HFFc6 (cell line): ENCODE measurements at regions not wholly inside any gene's neighbourhood (a gene's known extent, or its start where the extent isn't known, plus 50 kb on each side); places are given as distances from the start of the nearest gene placed in this dataset.

ENCODE experiments used
- DNase-seq: peaks from one replicate; pipeline ENCODE4 v3.0.0-alpha.2; 2018
- H3K27ac Mint-ChIP-seq: 2 replicates; pipeline ENCODE4 v1.8.0; 2020; ENCODE audit warnings: mild to moderate bottlenecking, mixed read lengths
- H3K27me3 Mint-ChIP-seq: 2 replicates; pipeline ENCODE4 v1.8.0; 2021; ENCODE audit warnings: mild to moderate bottlenecking, moderate library complexity, mixed read lengths; ENCODE audit not compliant: insufficient read depth
- H3K36me3 Mint-ChIP-seq: 2 replicates; pipeline ENCODE4 v1.8.0; 2021; ENCODE audit warnings: low read depth, mixed read lengths
- H3K4me1 Mint-ChIP-seq: 2 replicates; pipeline ENCODE4 v1.8.0; 2020; ENCODE audit warnings: low read depth, mixed read lengths
- H3K4me3 Mint-ChIP-seq: 2 replicates; pipeline ENCODE4 v1.8.0; 2020; ENCODE audit warnings: mild to moderate bottlenecking, moderate library complexity, mixed read lengths
- H3K9me3 Mint-ChIP-seq: 2 replicates; pipeline ENCODE4 v1.8.0; 2020; ENCODE audit warnings: mild to moderate bottlenecking, mixed read lengths
- TF ChIP-seq, protein P1 (sequence below): fragments of 200-600 bp; sonication (generic); IDR thresholded peaks from 2 replicates; pipeline ENCODE4 v1.5.0; 2021; ENCODE audit warnings: antibody characterized with exemption, mild to moderate bottlenecking

- TF ChIP-seq, protein P1, sequence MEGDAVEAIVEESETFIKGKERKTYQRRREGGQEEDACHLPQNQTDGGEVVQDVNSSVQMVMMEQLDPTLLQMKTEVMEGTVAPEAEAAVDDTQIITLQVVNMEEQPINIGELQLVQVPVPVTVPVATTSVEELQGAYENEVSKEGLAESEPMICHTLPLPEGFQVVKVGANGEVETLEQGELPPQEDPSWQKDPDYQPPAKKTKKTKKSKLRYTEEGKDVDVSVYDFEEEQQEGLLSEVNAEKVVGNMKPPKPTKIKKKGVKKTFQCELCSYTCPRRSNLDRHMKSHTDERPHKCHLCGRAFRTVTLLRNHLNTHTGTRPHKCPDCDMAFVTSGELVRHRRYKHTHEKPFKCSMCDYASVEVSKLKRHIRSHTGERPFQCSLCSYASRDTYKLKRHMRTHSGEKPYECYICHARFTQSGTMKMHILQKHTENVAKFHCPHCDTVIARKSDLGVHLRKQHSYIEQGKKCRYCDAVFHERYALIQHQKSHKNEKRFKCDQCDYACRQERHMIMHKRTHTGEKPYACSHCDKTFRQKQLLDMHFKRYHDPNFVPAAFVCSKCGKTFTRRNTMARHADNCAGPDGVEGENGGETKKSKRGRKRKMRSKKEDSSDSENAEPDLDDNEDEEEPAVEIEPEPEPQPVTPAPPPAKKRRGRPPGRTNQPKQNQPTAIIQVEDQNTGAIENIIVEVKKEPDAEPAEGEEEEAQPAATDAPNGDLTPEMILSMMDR, result no peak
- H3K4me3 Mint-ChIP-seq, result no peak overlapping the region
- no peak for DNase-seq
- peaks cover 7% of the 10 kb centered on the region for H3K36me3 Mint-ChIP-seq
- H3K9me3 Mint-ChIP-seq, result no peaks in the 10 kb centered on the region
- peaks cover 9% of the 10 kb centered on the region; the same call in 1 of the 2 replicates for H3K4me1 Mint-ChIP-seq
- H3K27ac Mint-ChIP-seq, result no peak overlapping the region
- peaks cover 3% of the 10 kb centered on the region for H3K27me3 Mint-ChIP-seq
These were observed 321.1 kb downstream of the SOX9 start for GRCh38 chr17:72441909-72442308.

GRCh38 chr17:72444517-72445054 is 323.8 kb downstream of the SOX9 start:
- TF ChIP-seq, protein P1, result no peak
- Mint-ChIP-seq H3K36me3 (peaks cover 4% of the 10 kb centered on the region), H3K27ac (no peak overlapping the region), H3K27me3 (peaks cover 2% of the 10 kb centered on the region; the same call in 1 of the 2 replicates), H3K4me1 (peaks cover 9% of the 10 kb centered on the region; the same call in 1 of the 2 replicates), H3K4me3 (no peak overlapping the region), H3K9me3 (no peaks in the 10 kb centered on the region)
- no peak for DNase-seq

GRCh38 chr17:72445055-72445991 is 324.5 kb downstream of the SOX9 start:
- Mint-ChIP-seq H3K4me1 (peaks cover 3% of the 10 kb centered on the region; the same call in 1 of the 2 replicates), H3K4me3 (no peak overlapping the region), H3K27ac (no peak overlapping the region), H3K27me3 (peaks cover 2% of the 10 kb centered on the region; the same call in 1 of the 2 replicates), H3K9me3 (no peaks in the 10 kb centered on the region), H3K36me3 (0 out of 2 replicates have a peak, but pooled peaks cover under 1% of the 10 kb centered on the region)
- TF ChIP-seq, protein P1, result no peak
- DNase-seq, result no peak

DNA sequence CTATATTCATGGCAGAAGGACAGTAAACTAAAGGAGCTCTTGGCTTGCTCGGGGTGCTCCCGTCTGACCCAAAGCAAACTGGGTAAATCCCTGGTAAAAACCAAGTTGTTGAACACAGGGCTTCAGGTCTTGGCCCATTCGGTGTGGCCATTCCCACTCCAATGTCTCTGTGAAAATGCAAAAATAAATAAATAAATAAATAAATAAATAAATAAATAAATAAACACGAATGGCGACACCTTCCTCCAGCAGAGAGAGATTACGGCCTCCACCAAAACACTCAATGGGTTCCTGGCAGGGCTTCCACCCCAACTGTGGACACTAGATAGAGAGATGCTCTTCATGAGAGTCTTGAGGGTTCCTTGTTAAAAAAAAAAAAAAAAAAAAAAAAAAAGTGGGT is 325.3 kb downstream of the SOX9 start:
- no peak for DNase-seq
- TF ChIP-seq, protein P1, result no peak
- no peaks in the 10 kb centered on the region for H3K4me1 Mint-ChIP-seq

GRCh38 chr17:72446525-72447250 is 325.9 kb downstream of the SOX9 start:
- DNase-seq, result no peak
- TF ChIP-seq, protein P1, result no peak
- H3K9me3 Mint-ChIP-seq, result no peaks in the 10 kb centered on the region
- no peaks in the 10 kb centered on the region for H3K4me1 Mint-ChIP-seq
- 0 out of 2 replicates have a peak, but pooled peaks cover 5% of the 10 kb centered on the region for H3K36me3 Mint-ChIP-seq
- H3K27me3 Mint-ChIP-seq, result peaks cover 2% of the 10 kb centered on the region; the same call in 1 of the 2 replicates
- no peak overlapping the region for H3K27ac Mint-ChIP-seq
- H3K4me3 Mint-ChIP-seq, result no peak overlapping the region

More for the DNA sequence above, 325.3 kb downstream of the SOX9 start:
- no peak overlapping the region for H3K4me3 Mint-ChIP-seq
- H3K9me3 Mint-ChIP-seq, result no peaks in the 10 kb centered on the region
- 0 out of 2 replicates have a peak, but pooled peaks cover 5% of the 10 kb centered on the region for H3K36me3 Mint-ChIP-seq
- peaks cover 2% of the 10 kb centered on the region; the same call in 1 of the 2 replicates for H3K27me3 Mint-ChIP-seq
- H3K27ac Mint-ChIP-seq, result no peak overlapping the region
